ENCODE measurements at regions not wholly inside any gene's neighbourhood (a gene's known extent, or its start where the extent isn't known, plus 50 kb on each side); places are given as distances from the start of the nearest gene placed in this dataset.

- no peak for DNase-seq (ENCODE audit: low read depth in 2 of 2)
- no peak overlapping the region for H3K4me3 ChIP-seq (replicated peaks in 1 of 2; ENCODE audit: low read depth in 2 of 2, low read length in 2 of 2)
- no peak for TF ChIP-seq CTCF (IDR thresholded peaks at IDR 0.05; ENCODE audit: low read depth, low read length)
Measured at GRCh38 chr13:44149821-44150220, 223.8 kb upstream of the SERP2 start.

- TF ChIP-seq CTCF (IDR thresholded peaks at IDR 0.05; ENCODE audit: low read depth, low read length) = no peak
- no peak overlapping the region for H3K4me3 ChIP-seq (replicated peaks in 1 of 2; ENCODE audit: low read depth in 2 of 2, low read length in 2 of 2)
- DNase-seq (ENCODE audit: low read depth in 2 of 2) = no peak
Measured at GRCh38 chr13:44151474-44151873, 222.2 kb upstream of the SERP2 start.

- DNase-seq (ENCODE audit: low read depth in 2 of 2) = no peak
- no peak for TF ChIP-seq CTCF (IDR thresholded peaks at IDR 0.05; ENCODE audit: low read depth, low read length)
- H3K4me3 ChIP-seq (replicated peaks in 1 of 2; ENCODE audit: low read depth in 2 of 2, low read length in 2 of 2) = no peak overlapping the region
Measured at GRCh38 chr13:44153496-44153895, 220.1 kb upstream of the SERP2 start.

GRCh38 chr13:44155422-44156293 lies 218.0 kb upstream of the SERP2 start:
- peak; percentile 35 to 72 for DNase-seq (ENCODE audit: low read depth in 2 of 2)
- TF ChIP-seq CTCF (IDR thresholded peaks at IDR 0.05; ENCODE audit: low read depth, low read length) = no peak
- H3K4me3 ChIP-seq (replicated peaks in 1 of 2; ENCODE audit: low read depth in 2 of 2, low read length in 2 of 2) = no peak overlapping the region

- no peak for TF ChIP-seq CTCF (IDR thresholded peaks at IDR 0.05; ENCODE audit: low read depth, low read length)
- DNase-seq (ENCODE audit: low read depth in 2 of 2) = no peak
- no peak overlapping the region for H3K4me3 ChIP-seq (replicated peaks in 1 of 2; ENCODE audit: low read depth in 2 of 2, low read length in 2 of 2)
Measured at GRCh38 chr13:44156294-44156658, 217.3 kb upstream of the SERP2 start.

GRCh38 chr13:44157606-44158005 lies 216.0 kb upstream of the SERP2 start:
- DNase-seq (ENCODE audit: low read depth in 2 of 2) = no peak
- no peak for TF ChIP-seq CTCF (IDR thresholded peaks at IDR 0.05; ENCODE audit: low read depth, low read length)
- H3K4me3 ChIP-seq (replicated peaks in 1 of 2; ENCODE audit: low read depth in 2 of 2, low read length in 2 of 2) = no peak overlapping the region

Data from cardiac fibroblast (primary cell).